MCF 10A (cell line): ENCODE measurements at regions not wholly inside any gene's neighbourhood (a gene's known extent, or its start where the extent isn't known, plus 50 kb on each side); places are given as distances from the start of the nearest gene placed in this dataset.

Experiments used
- BruUV-seq: library from RNA; stranded (reverse); fragments of 400-500 nt; replicated peaks from 2 replicates; lab custom pipeline; 2021; lab: Mats Ljungman, UMichigan
- CTCF ChIA-PET: fragments of 300-600 bp; sonication (Branson Sonifier 250); formaldehyde crosslinking; extraction: SDS; loops from one replicate; lab custom pipeline; 2021; ENCODE audit warnings: antibody characterized with exemption, inconsistent platforms; lab: Yijun Ruan, JAX
- POLR2A ChIA-PET: fragments of 300-600, 350-650 bp; sonication (Branson Sonifier 250); formaldehyde crosslinking; extraction: SDS; loops from one replicate; lab custom pipeline; 2020; ENCODE audit warnings: antibody characterized with exemption, inconsistent platforms; lab: Yijun Ruan, JAX
- DNase-seq: peaks from one replicate; pipeline ENCODE4 v3.0.0-alpha.2; 2018; ENCODE audit not compliant: unreplicated experiment
- H3K27ac Mint-ChIP-seq: one replicate; pipeline ENCODE4 v1.8.0; 2022; ENCODE audit warnings: mild to moderate bottlenecking, low read depth, mixed read lengths; ENCODE audit not compliant: unreplicated experiment
- H3K27me3 Mint-ChIP-seq: one replicate; pipeline ENCODE4 v1.8.0; 2022; ENCODE audit warnings: mixed read lengths; ENCODE audit not compliant: insufficient read depth, unreplicated experiment
- H3K36me3 Mint-ChIP-seq: one replicate; pipeline ENCODE4 v1.8.0; 2022; ENCODE audit warnings: mild to moderate bottlenecking, moderate library complexity, mixed read lengths; ENCODE audit not compliant: insufficient read depth, unreplicated experiment
- H3K4me1 Mint-ChIP-seq: one replicate; pipeline ENCODE4 v1.8.0; 2022; ENCODE audit warnings: mixed read lengths; ENCODE audit not compliant: insufficient read depth, unreplicated experiment
- H3K4me3 Mint-ChIP-seq: one replicate; pipeline ENCODE4 v1.8.0; 2022; ENCODE audit warnings: mild to moderate bottlenecking, moderate library complexity, mixed read lengths; ENCODE audit not compliant: unreplicated experiment
- H3K9me3 Mint-ChIP-seq: one replicate; pipeline ENCODE4 v1.8.0; 2022; ENCODE audit warnings: mixed read lengths; ENCODE audit not compliant: unreplicated experiment
- intact Hi-C: fragments of 100-400 bp; cut with micrococcal nuclease; formaldehyde crosslinking; loops from 2 replicates; pipeline ENCODE4 v1.14.1; 2022
- TF ChIP-seq, protein P1 (sequence below): fragments of 200-600 bp; IDR thresholded peaks from one replicate; pipeline ENCODE4 v1.8.0; 2022; ENCODE audit warnings: antibody characterized with exemption, mild to moderate bottlenecking; ENCODE audit not compliant: unreplicated experiment

DNA sequence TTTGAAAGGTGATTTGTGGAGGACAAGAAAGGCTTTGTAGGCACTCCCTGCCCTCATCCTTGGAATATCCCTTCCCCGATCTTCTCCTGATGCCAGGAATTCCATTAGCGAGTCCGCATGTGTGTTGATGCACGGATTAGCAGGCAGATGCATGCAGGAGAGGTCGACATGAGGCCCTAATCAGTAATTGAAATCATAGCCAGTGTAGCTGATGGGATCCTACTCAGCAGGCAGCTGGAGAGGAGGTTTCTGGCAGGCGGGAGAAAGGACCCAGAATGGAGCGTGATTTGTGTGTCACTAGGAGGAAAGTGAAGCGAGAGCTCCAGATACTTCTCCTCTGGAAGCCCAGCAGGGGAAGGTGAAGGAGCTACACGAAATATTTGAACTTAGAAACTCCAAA, 196.3 kb upstream of the CDH11 start:
- Mint-ChIP-seq H3K4me3 (no peak overlapping the region), H3K36me3 (no peaks in the 10 kb centered on the region), H3K4me1 (no peaks in the 10 kb centered on the region), H3K27me3 (no peaks in the 10 kb centered on the region), H3K9me3 (peaks cover 18% of the 10 kb centered on the region), H3K27ac (no peak overlapping the region)
- DNase-seq = no peak
- ChIA-PET CTCF (interaction anchor here (0.7 kb wide), 2 partner anchors 11 to 22 kb away, joined by 3 read pairs; no protein-coding TSS in a partner anchor), POLR2A (no interaction called here)
- intact Hi-C loops = no loop called here
- BruUV-seq = no TSS peak
- TF ChIP-seq, protein P1, sequence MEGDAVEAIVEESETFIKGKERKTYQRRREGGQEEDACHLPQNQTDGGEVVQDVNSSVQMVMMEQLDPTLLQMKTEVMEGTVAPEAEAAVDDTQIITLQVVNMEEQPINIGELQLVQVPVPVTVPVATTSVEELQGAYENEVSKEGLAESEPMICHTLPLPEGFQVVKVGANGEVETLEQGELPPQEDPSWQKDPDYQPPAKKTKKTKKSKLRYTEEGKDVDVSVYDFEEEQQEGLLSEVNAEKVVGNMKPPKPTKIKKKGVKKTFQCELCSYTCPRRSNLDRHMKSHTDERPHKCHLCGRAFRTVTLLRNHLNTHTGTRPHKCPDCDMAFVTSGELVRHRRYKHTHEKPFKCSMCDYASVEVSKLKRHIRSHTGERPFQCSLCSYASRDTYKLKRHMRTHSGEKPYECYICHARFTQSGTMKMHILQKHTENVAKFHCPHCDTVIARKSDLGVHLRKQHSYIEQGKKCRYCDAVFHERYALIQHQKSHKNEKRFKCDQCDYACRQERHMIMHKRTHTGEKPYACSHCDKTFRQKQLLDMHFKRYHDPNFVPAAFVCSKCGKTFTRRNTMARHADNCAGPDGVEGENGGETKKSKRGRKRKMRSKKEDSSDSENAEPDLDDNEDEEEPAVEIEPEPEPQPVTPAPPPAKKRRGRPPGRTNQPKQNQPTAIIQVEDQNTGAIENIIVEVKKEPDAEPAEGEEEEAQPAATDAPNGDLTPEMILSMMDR = no peak

DNA sequence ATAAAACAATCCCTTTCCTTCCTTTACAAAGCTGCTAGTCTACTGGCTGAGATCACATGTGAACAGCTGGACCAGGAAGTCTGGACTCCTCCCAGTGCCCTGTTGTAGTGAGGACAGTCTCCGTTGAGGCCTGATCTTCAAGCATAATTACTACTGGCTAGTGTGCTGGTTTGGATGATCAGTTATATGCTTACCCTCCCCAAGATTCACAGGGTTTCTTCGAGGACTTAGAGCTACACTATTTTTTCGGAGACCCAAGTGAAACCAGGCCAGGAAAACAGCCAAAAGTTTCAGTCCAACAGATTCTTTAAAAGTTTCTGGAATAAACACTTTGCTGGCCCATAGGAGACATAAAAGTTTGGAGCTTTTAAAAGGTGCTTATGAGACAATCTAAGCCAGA, 194.9 kb upstream of the CDH11 start:
- no TSS peak for BruUV-seq
- POLR2A ChIA-PET = no interaction called here
- Mint-ChIP-seq H3K27ac (no peak overlapping the region), H3K27me3 (no peaks in the 10 kb centered on the region), H3K36me3 (no peaks in the 10 kb centered on the region), H3K4me3 (no peak overlapping the region), H3K9me3 (peaks cover 30% of the 10 kb centered on the region), H3K4me1 (no peaks in the 10 kb centered on the region)
- no peak for DNase-seq
- intact Hi-C loops = no loop called here
- CTCF ChIA-PET = no interaction called here
- TF ChIP-seq, protein P1 = no peak

DNA sequence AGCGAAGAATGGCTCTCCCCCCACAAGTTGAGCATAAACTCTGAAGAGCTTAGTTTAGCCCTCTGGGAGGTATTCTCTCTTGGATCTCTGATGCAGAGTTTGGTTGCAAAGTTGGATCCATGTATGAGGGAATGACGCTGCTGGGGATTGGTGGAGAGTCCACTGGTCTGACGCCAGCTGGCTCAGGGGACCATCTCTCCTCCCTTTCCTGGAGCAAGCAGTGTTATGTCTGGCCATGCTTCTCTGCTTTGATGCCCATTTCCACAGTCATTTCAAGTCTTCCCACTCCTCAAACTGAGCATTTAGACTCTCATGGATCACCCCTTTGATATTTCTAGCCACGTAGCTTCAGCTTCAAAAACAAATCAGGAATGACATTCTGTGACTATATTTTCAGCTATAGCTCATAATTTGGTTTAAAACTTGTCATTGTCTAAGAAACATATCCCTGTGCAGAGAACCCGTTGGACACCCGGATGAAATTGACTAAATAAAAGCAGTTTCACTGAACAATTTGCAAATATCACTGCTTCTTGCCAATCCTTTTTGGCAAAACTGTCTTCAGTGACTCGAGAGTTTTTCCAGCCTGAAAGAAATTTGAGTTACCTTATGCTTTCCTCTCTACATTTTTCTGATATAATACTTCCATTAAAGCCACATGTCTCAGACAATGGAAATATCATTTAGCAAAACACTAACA, 193.4 kb upstream of the CDH11 start:
- ChIA-PET CTCF (interaction anchor here (0.5 kb wide), 1 partner anchor 920 kb away, joined by 3 read pairs; no protein-coding TSS in a partner anchor), POLR2A (no interaction called here)
- TF ChIP-seq, protein P1 = no peak
- no peak overlapping the region for H3K27ac Mint-ChIP-seq
- H3K36me3 Mint-ChIP-seq = no peaks in the 10 kb centered on the region
- no peaks in the 10 kb centered on the region for H3K27me3 Mint-ChIP-seq
- intact Hi-C loops = no loop called here
- no peak overlapping the region for H3K4me3 Mint-ChIP-seq
- BruUV-seq = no TSS peak
- DNase-seq = no peak
- peaks cover 30% of the 10 kb centered on the region for H3K9me3 Mint-ChIP-seq
- no peaks in the 10 kb centered on the region for H3K4me1 Mint-ChIP-seq

DNA sequence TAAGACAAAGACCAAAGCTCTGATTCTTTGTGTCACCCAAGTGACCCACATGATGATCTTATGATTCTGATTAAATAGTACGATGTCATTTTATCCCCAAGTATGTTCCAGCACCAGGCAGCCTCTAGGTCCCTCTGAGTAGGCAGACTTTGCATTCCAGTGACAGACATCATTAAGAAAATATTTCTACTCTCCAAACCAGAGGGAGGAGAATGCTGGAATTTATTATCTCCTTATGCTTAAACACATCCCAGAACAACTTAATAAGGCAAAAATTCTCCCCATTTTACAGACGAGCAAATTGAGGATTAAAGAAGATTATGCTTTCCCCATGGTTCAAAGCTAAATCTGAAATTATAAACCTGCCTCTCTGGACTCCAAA, 192.8 kb upstream of the CDH11 start:
- H3K4me1 Mint-ChIP-seq = no peaks in the 10 kb centered on the region
- ChIA-PET CTCF (interaction anchor here (0.5 kb wide), 1 partner anchor 921 kb away, joined by 3 read pairs; no protein-coding TSS in a partner anchor), POLR2A (no interaction called here)
- no peak overlapping the region for H3K27ac Mint-ChIP-seq
- TF ChIP-seq, protein P1 = no peak
- intact Hi-C loops = no loop called here
- no peaks in the 10 kb centered on the region for H3K27me3 Mint-ChIP-seq
- H3K9me3 Mint-ChIP-seq = peaks cover 36% of the 10 kb centered on the region
- no peak overlapping the region for H3K4me3 Mint-ChIP-seq
- DNase-seq = no peak
- H3K36me3 Mint-ChIP-seq = no peaks in the 10 kb centered on the region
- BruUV-seq = no TSS peak
